ENCODE measurements at regions not wholly inside any gene's neighbourhood (a gene's known extent, or its start where the extent isn't known, plus 50 kb on each side); places are given as distances from the start of the nearest gene placed in this dataset.
"Not testable (repeated sequence)": the region's sequence is repeated elsewhere in the genome, so short reads cannot be mapped to it uniquely, and the experiment has no call there.

GRCh38 chr20:55437798-55438415 is 567.4 kb downstream of the CBLN4 start:
- no peak for TF ChIP-seq CTCF (IDR thresholded peaks at IDR 0.05; ENCODE audit: insufficient read depth, missing control alignments)
- no peak for DNase-seq (ENCODE audit: insufficient read length, low spot score)
- FAIRE-seq, result no peak

GRCh38 chr20:55424968-55425367 is 580.4 kb downstream of the CBLN4 start:
- FAIRE-seq, result no peak

GRCh38 chr20:55424476-55424875 is 580.8 kb downstream of the CBLN4 start:
- no peak for TF ChIP-seq CTCF (IDR thresholded peaks at IDR 0.05; ENCODE audit: insufficient read depth, missing control alignments)
- FAIRE-seq (no peak), DNase-seq (ENCODE audit: insufficient read length, low spot score) (no peak)

More at GRCh38 chr20:55424968-55425367, 580.4 kb downstream of the CBLN4 start:
- TF ChIP-seq CTCF (IDR thresholded peaks at IDR 0.05; ENCODE audit: insufficient read depth, missing control alignments), result no peak
- DNase-seq (ENCODE audit: insufficient read length, low spot score), result no peak

GRCh38 chr20:55417836-55418235 is 587.5 kb downstream of the CBLN4 start:
- TF ChIP-seq CTCF (IDR thresholded peaks at IDR 0.05; ENCODE audit: insufficient read depth, missing control alignments), result no peak
- no peak for DNase-seq (ENCODE audit: insufficient read length, low spot score)
- FAIRE-seq, result no peak

GRCh38 chr20:55415567-55416142 is 589.7 kb downstream of the CBLN4 start:
- no peak for FAIRE-seq
- peak; percentile 20 for TF ChIP-seq CTCF (IDR thresholded peaks at IDR 0.05; ENCODE audit: insufficient read depth, missing control alignments)
- DNase-seq (ENCODE audit: insufficient read length, low spot score), result no peak

- not testable (repeated sequence) for DNase-seq (ENCODE audit: insufficient read length, low spot score)
These were observed 592.8 kb downstream of the CBLN4 start for GRCh38 chr20:55412508-55412907.

GRCh38 chr20:55406891-55407290 is 598.4 kb downstream of the CBLN4 start:
- no peak for TF ChIP-seq CTCF (IDR thresholded peaks at IDR 0.05; ENCODE audit: insufficient read depth, missing control alignments)
- FAIRE-seq (no peak), DNase-seq (ENCODE audit: insufficient read length, low spot score) (no peak)

More at GRCh38 chr20:55412508-55412907, 592.8 kb downstream of the CBLN4 start:
- FAIRE-seq, result not testable (repeated sequence)

All from D721Med (cell line).